OCI-LY7 (cell line): ENCODE measurements at regions not wholly inside any gene's neighbourhood (a gene's known extent, or its start where the extent isn't known, plus 50 kb on each side); places are given as distances from the start of the nearest gene placed in this dataset.

Experiments
- BruUV-seq: library from RNA; stranded (reverse); fragments of 400-500 nt; replicated peaks from 2 replicates; lab custom pipeline; 2021; lab: Mats Ljungman, UMichigan
- CTCF ChIA-PET: fragments of 300-600 bp; sonication (Branson Sonifier 250); formaldehyde crosslinking; loops from one replicate; lab custom pipeline; 2022; ENCODE audit warnings: antibody characterized with exemption; ENCODE audit not compliant: unreplicated experiment; lab: Charles Lee
- POLR2A ChIA-PET: fragments of 300-600 bp; sonication (Branson Sonifier 250); formaldehyde crosslinking; loops from one replicate; lab custom pipeline; 2022; ENCODE audit warnings: antibody characterized with exemption; lab: Charles Lee
- DNase-seq: peaks from one replicate; pipeline ENCODE4 v3.0.0-alpha.2; 2015; ENCODE audit warnings: low spot score
- H2AFZ ChIP-seq: fragments of 200-600 bp; sonication (generic), shearing (Covaris generic); 2 replicates; pipeline ENCODE4 v1.6.1; 2014; ENCODE audit warnings: mild to moderate bottlenecking, antibody characterized with exemption, low read length, moderate library complexity
- H3K27ac ChIP-seq: fragments of 200-600 bp; sonication (generic); 2 replicates; pipeline ENCODE4 v1.5.1; 2014; ENCODE audit warnings: mixed run types, low read depth, mild to moderate bottlenecking, moderate library complexity, low read length, inconsistent platforms; ENCODE audit not compliant: poor library complexity, severe bottlenecking
- H3K36me3 ChIP-seq: fragments of 200-600 bp; sonication (generic); 2 replicates; pipeline ENCODE4 v1.6.1; 2014; ENCODE audit warnings: mild to moderate bottlenecking, antibody characterized with exemption, low read length, moderate library complexity, mixed read lengths; ENCODE audit not compliant: insufficient read depth
- H3K4me1 ChIP-seq: fragments of 200-600 bp; sonication (generic); 2 replicates; pipeline ENCODE4 v1.5.1; 2014; ENCODE audit warnings: mild to moderate bottlenecking, low read length; ENCODE audit not compliant: insufficient read depth, poor library complexity, severe bottlenecking
- H3K4me2 ChIP-seq: fragments of 200-600 bp; sonication (generic); 2 replicates; pipeline ENCODE4 v1.6.1; 2014; ENCODE audit warnings: mild to moderate bottlenecking, low read length
- H3K4me3 ChIP-seq: fragments of 200-600 bp; sonication (generic); 2 replicates; pipeline ENCODE4 v1.5.1; 2014; ENCODE audit warnings: mild to moderate bottlenecking, low read depth, low read length; ENCODE audit not compliant: poor library complexity, severe bottlenecking
- H3K79me2 ChIP-seq: fragments of 200-600 bp; sonication (generic); 2 replicates; pipeline ENCODE4 v1.6.1; 2016; ENCODE audit warnings: low read depth, mild to moderate bottlenecking, low read length, moderate library complexity, mixed read lengths; ENCODE audit not compliant: insufficient read depth
- H3K9me2 ChIP-seq: fragments of 200-600 bp; sonication (generic); 2 replicates; pipeline ENCODE4 v1.6.1; 2016; ENCODE audit warnings: mild to moderate bottlenecking, low read length, mixed read lengths; ENCODE audit not compliant: insufficient read depth
- H3K9me3 ChIP-seq: fragments of 200-600 bp; sonication (generic); 2 replicates; pipeline ENCODE4 v1.6.1; 2014; ENCODE audit warnings: mild to moderate bottlenecking, mixed run types, low read length, mixed read lengths
- H4K20me1 ChIP-seq: fragments of 200-600 bp; sonication (generic); 2 replicates; pipeline ENCODE4 v1.6.1; 2014; ENCODE audit warnings: mild to moderate bottlenecking, antibody characterized with exemption, low read length, moderate library complexity, mixed read lengths; ENCODE audit not compliant: insufficient read depth
- CTCF ChIP-seq: fragments of 200-600 bp; sonication (generic); conservative IDR thresholded peaks from 2 replicates; pipeline ENCODE4 v1.5.1; 2014; ENCODE audit warnings: mild to moderate bottlenecking, antibody characterized with exemption, low read length, moderate library complexity, mixed read lengths
- EZH2phosphoT487 ChIP-seq: fragments of 200-600 bp; sonication (generic); IDR thresholded peaks from 2 replicates; pipeline ENCODE4 v1.6.1; 2018; ENCODE audit warnings: low read depth, borderline replicate concordance, mild to moderate bottlenecking, mixed run types, antibody characterized with exemption, low read length, moderate library complexity, mixed read lengths
- intact Hi-C: fragments of 100-400 bp; cut with micrococcal nuclease; formaldehyde crosslinking; loops from one replicate; pipeline ENCODE4 v1.10.0; 2022; ENCODE audit not compliant: unreplicated experiment

- no peaks in the 10 kb centered on the region for H3K36me3 ChIP-seq
- H3K9me3 ChIP-seq: no peaks in the 10 kb centered on the region
- no peak for DNase-seq
- H3K9me2 ChIP-seq: no peaks in the 10 kb centered on the region
- H4K20me1 ChIP-seq: no peaks in the 10 kb centered on the region
- TF ChIP-seq EZH2phosphoT487: no peak
- no peak for TF ChIP-seq CTCF
- H3K4me1 ChIP-seq: no peaks in the 10 kb centered on the region
- BruUV-seq: no TSS peak
- CTCF ChIA-PET: no interaction called here
- H3K27ac ChIP-seq: no peak overlapping the region
- H3K79me2 ChIP-seq: no peaks in the 10 kb centered on the region
- intact Hi-C loops: no loop called here
- POLR2A ChIA-PET: interaction anchor here (0.6 kb wide), 1 partner anchor 12 kb away, joined by 3 read pairs; no protein-coding TSS in a partner anchor
- no peak overlapping the region for H3K4me2 ChIP-seq
- no peak overlapping the region for H3K4me3 ChIP-seq
- H2AFZ ChIP-seq: no peak overlapping the region
Observed at GRCh38 chr6:22959571-22959970, 390.2 kb downstream of the HDGFL1 start.

DNA sequence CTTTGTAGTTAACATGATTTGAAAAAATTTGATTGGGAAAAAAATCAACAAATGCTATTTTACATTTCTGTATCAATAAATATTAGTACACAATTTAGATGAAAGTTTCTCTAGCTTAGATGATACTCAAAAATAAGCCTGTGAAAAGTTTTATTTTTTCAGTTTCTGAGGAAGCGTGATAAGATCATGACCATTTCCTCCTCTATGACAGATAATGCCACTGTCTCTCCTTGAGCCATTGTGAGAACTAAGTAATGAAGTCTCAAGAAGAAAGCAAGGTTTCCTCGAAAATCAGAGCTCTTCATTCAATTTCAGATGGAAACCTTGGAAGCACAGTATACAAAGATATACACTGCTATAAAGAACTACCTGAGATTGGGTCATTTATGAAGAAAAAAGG, 395.0 kb downstream of the HDGFL1 start:
- ChIA-PET POLR2A (interaction anchor here (0.7 kb wide), 1 partner anchor 734 kb away, joined by 3 read pairs; no protein-coding TSS in a partner anchor), CTCF (no interaction called here)
- Histone ChIP-seq H3K36me3 (no peaks in the 10 kb centered on the region), H3K4me2 (no peak overlapping the region), H3K27ac (no peak overlapping the region), H3K4me1 (no peaks in the 10 kb centered on the region), H3K9me2 (no peaks in the 10 kb centered on the region), H3K79me2 (no peaks in the 10 kb centered on the region), H2AFZ (no peak overlapping the region), H4K20me1 (no peaks in the 10 kb centered on the region), H3K4me3 (no peak overlapping the region), H3K9me3 (no peaks in the 10 kb centered on the region)
- TF ChIP-seq CTCF (no peak), EZH2phosphoT487 (no peak)
- intact Hi-C loops: no loop called here
- no TSS peak for BruUV-seq
- no peak for DNase-seq

GRCh38 chr6:22965889-22966288, 396.5 kb downstream of the HDGFL1 start:
- no peak overlapping the region for H3K4me3 ChIP-seq
- no peak overlapping the region for H3K27ac ChIP-seq
- intact Hi-C loops: no loop called here
- H4K20me1 ChIP-seq: no peaks in the 10 kb centered on the region
- ChIA-PET CTCF (no interaction called here), POLR2A (interaction anchor here (1.3 kb wide), 1 partner anchor 11 kb away, joined by 4 read pairs; no protein-coding TSS in a partner anchor)
- no peak overlapping the region for H3K4me2 ChIP-seq
- no peaks in the 10 kb centered on the region for H3K79me2 ChIP-seq
- TF ChIP-seq EZH2phosphoT487: no peak
- no peak for TF ChIP-seq CTCF
- H3K9me3 ChIP-seq: no peaks in the 10 kb centered on the region
- H3K9me2 ChIP-seq: no peaks in the 10 kb centered on the region
- BruUV-seq: no TSS peak
- no peak for DNase-seq
- H3K36me3 ChIP-seq: no peaks in the 10 kb centered on the region
- H2AFZ ChIP-seq: no peak overlapping the region
- H3K4me1 ChIP-seq: no peaks in the 10 kb centered on the region
